ENCODE measurements at regions not wholly inside any gene's neighbourhood (a gene's known extent, or its start where the extent isn't known, plus 50 kb on each side); places are given as distances from the start of the nearest gene placed in this dataset.

DNA sequence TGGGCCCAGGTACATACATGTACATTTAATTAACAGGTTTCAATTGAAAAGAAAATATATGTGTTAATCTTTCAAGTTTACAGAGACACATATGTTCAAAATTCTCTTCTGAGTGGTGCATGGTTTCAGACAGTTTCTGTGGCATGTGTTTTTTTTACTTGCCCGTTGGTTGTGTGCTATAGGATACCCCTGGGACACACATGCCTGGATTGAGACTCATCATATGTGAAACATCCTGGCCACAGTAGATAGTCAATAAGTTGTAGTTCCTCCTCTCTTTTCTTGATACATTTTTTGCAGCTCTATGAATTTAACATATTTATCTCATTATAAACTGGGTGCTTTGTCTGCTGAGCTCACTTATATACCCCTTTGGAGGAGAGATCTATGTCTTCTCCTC lies 207.8 kb upstream of the CTBP2 start:
- TF ChIP-seq, protein P1, sequence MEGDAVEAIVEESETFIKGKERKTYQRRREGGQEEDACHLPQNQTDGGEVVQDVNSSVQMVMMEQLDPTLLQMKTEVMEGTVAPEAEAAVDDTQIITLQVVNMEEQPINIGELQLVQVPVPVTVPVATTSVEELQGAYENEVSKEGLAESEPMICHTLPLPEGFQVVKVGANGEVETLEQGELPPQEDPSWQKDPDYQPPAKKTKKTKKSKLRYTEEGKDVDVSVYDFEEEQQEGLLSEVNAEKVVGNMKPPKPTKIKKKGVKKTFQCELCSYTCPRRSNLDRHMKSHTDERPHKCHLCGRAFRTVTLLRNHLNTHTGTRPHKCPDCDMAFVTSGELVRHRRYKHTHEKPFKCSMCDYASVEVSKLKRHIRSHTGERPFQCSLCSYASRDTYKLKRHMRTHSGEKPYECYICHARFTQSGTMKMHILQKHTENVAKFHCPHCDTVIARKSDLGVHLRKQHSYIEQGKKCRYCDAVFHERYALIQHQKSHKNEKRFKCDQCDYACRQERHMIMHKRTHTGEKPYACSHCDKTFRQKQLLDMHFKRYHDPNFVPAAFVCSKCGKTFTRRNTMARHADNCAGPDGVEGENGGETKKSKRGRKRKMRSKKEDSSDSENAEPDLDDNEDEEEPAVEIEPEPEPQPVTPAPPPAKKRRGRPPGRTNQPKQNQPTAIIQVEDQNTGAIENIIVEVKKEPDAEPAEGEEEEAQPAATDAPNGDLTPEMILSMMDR (conservative IDR thresholded peaks at IDR 0.05; ENCODE audit: low read length) = no peak
- no peak for TF ChIP-seq EZH2phosphoT487 (IDR thresholded peaks at IDR 0.05; ENCODE audit: borderline replicate concordance)

DNA sequence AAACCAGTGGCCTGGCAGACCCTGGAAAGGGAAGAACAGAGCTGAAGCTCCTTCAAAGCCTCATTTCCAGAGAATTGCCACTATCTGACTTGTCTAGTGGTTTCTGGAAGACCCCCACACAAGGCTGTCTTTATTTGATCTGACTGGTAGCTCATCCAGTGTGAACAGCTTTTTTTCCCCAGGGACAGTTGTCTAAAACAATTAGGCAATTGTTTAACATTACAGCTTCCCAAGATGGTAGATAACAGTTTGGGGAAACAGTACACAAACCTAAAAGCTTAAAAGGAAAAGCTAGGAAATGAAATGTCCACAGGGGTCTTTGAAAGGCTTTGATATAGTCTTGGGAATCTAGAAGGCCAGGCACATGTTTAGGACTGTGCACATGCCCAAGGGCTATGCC lies 203.4 kb upstream of the CTBP2 start:
- no peaks in the 10 kb centered on the region for H3K27me3 ChIP-seq (ENCODE audit: insufficient read depth, low read length, poor library complexity, severe bottlenecking)
- no peaks in the 10 kb centered on the region for H3K4me1 ChIP-seq (ENCODE audit: insufficient read depth, low read length, poor library complexity, severe bottlenecking)
- H2AFZ ChIP-seq (ENCODE audit: low read length) = no peak overlapping the region
- H3K79me2 ChIP-seq (ENCODE audit: insufficient read depth, low read length) = no peaks in the 10 kb centered on the region
- no peaks in the 10 kb centered on the region for H3K36me3 ChIP-seq (ENCODE audit: insufficient read depth, low read length)
- H3F3A ChIP-seq (ENCODE audit: low read depth) = no peaks in the 10 kb centered on the region
- H4K20me1 ChIP-seq (ENCODE audit: insufficient read depth, low read length, poor library complexity, severe bottlenecking) = no peaks in the 10 kb centered on the region
- H3K4me2 ChIP-seq (ENCODE audit: low read depth, low read length, poor library complexity, severe bottlenecking) = no peak overlapping the region
- TF ChIP-seq EZH2phosphoT487 (IDR thresholded peaks at IDR 0.05; ENCODE audit: borderline replicate concordance) = no peak
- TF ChIP-seq, protein P1 (conservative IDR thresholded peaks at IDR 0.05; ENCODE audit: low read length) = no peak
- H3K9ac ChIP-seq (ENCODE audit: low read depth, low read length, poor library complexity, severe bottlenecking) = no peak overlapping the region
- H3K4me3 ChIP-seq (ENCODE audit: low read length, poor library complexity, severe bottlenecking) = no peak overlapping the region
- 0 out of 2 replicates have a peak, but pooled peaks cover 3% of the 10 kb centered on the region for H3K9me3 ChIP-seq (ENCODE audit: insufficient read depth, low read depth, low read length)
- H3K9me2 ChIP-seq (replicated peaks; ENCODE audit: low read depth, low read length) = no peaks in the 10 kb centered on the region

More for the DNA sequence above, 207.8 kb upstream of the CTBP2 start:
- no peaks in the 10 kb centered on the region for H3F3A ChIP-seq (ENCODE audit: low read depth)
- no peak overlapping the region for H3K4me2 ChIP-seq (ENCODE audit: low read depth, low read length, poor library complexity, severe bottlenecking)
- no peak overlapping the region for H3K4me3 ChIP-seq (ENCODE audit: low read length, poor library complexity, severe bottlenecking)
- no peaks in the 10 kb centered on the region for H3K4me1 ChIP-seq (ENCODE audit: insufficient read depth, low read length, poor library complexity, severe bottlenecking)
- 0 out of 2 replicates have a peak, but pooled peaks cover 2% of the 10 kb centered on the region for H3K9me3 ChIP-seq (ENCODE audit: insufficient read depth, low read depth, low read length)
- H3K9me2 ChIP-seq (replicated peaks; ENCODE audit: low read depth, low read length) = no peaks in the 10 kb centered on the region
- no peak overlapping the region for H3K9ac ChIP-seq (ENCODE audit: low read depth, low read length, poor library complexity, severe bottlenecking)
- no peaks in the 10 kb centered on the region for H3K36me3 ChIP-seq (ENCODE audit: insufficient read depth, low read length)
- H2AFZ ChIP-seq (ENCODE audit: low read length) = no peak overlapping the region
- H3K27me3 ChIP-seq (ENCODE audit: insufficient read depth, low read length, poor library complexity, severe bottlenecking) = no peaks in the 10 kb centered on the region
- H3K79me2 ChIP-seq (ENCODE audit: insufficient read depth, low read length) = no peaks in the 10 kb centered on the region
- H4K20me1 ChIP-seq (ENCODE audit: insufficient read depth, low read length, poor library complexity, severe bottlenecking) = no peaks in the 10 kb centered on the region

DNA sequence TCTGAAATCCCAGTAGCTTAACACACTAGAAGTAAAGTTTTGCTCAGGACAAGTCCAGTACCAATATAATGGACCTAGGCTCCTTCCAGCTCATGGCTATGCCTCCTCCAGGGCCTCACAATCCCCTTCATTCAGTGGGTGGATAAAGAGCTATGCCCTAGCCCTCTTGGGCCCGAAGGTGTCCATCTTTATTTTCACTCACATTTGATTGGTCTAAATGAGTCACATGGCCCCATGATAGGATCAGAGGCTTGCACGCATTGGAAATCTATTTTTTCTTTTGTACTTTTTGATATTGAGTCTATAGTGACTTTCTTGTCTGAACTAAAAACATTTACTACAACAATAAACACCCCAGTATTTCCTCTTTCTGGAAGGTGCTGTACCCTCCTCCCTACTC lies 202.6 kb upstream of the CTBP2 start:
- H3K27me3 ChIP-seq (ENCODE audit: insufficient read depth, low read length, poor library complexity, severe bottlenecking) = no peaks in the 10 kb centered on the region
- H3K36me3 ChIP-seq (ENCODE audit: insufficient read depth, low read length) = no peaks in the 10 kb centered on the region
- H3K4me1 ChIP-seq (ENCODE audit: insufficient read depth, low read length, poor library complexity, severe bottlenecking) = no peaks in the 10 kb centered on the region
- no peaks in the 10 kb centered on the region for H3K79me2 ChIP-seq (ENCODE audit: insufficient read depth, low read length)
- no peak overlapping the region for H3K4me3 ChIP-seq (ENCODE audit: low read length, poor library complexity, severe bottlenecking)
- H2AFZ ChIP-seq (ENCODE audit: low read length) = no peak overlapping the region
- H3K9ac ChIP-seq (ENCODE audit: low read depth, low read length, poor library complexity, severe bottlenecking) = no peak overlapping the region
- H3K4me2 ChIP-seq (ENCODE audit: low read depth, low read length, poor library complexity, severe bottlenecking) = no peak overlapping the region
- H3F3A ChIP-seq (ENCODE audit: low read depth) = no peaks in the 10 kb centered on the region
- H3K9me3 ChIP-seq (ENCODE audit: insufficient read depth, low read depth, low read length) = 0 out of 2 replicates have a peak, but pooled peaks cover 3% of the 10 kb centered on the region
- no peaks in the 10 kb centered on the region for H3K9me2 ChIP-seq (replicated peaks; ENCODE audit: low read depth, low read length)
- TF ChIP-seq EZH2phosphoT487 (IDR thresholded peaks at IDR 0.05; ENCODE audit: borderline replicate concordance) = no peak
- TF ChIP-seq, protein P1 (conservative IDR thresholded peaks at IDR 0.05; ENCODE audit: low read length) = no peak
- H4K20me1 ChIP-seq (ENCODE audit: insufficient read depth, low read length, poor library complexity, severe bottlenecking) = no peaks in the 10 kb centered on the region
